Upper lobe of left lung (tissue), 6 donors: ENCODE measurements at regions not wholly inside any gene's neighbourhood (a gene's known extent, or its start where the extent isn't known, plus 50 kb on each side); places are given as distances from the start of the nearest gene placed in this dataset.
"Not testable (repeated sequence)": the region's sequence is repeated elsewhere in the genome, so short reads cannot be mapped to it uniquely, and the experiment has no call there.

Source experiments
- ATAC-seq, 2 donors: fragments of 200-7000 bp; cut with Tn5 transposase; one replicate each; pipeline ENCODE4 v1.9.1; 2022; ENCODE audit warnings: mild to moderate bottlenecking in 2 of 2, moderate library complexity in 2 of 2; ENCODE audit not compliant: low FRiP score in 2 of 2
- DNase-seq, 2 donors: peaks; one replicate each; pipeline ENCODE4 v3.0.0-alpha.2; 2019 to 2020
- H3K27ac ChIP-seq, 4 donors: fragments of 200-600 bp; sonication (generic); one replicate each; pipeline ENCODE4 v1.5.1; 2016 to 2019
- H3K27me3 ChIP-seq, 4 donors: fragments of 200-600 bp; sonication (generic); one replicate each; pipeline ENCODE4 v1.5.1; 2017 to 2019
- H3K36me3 ChIP-seq, 4 donors: fragments of 200-600 bp; sonication (generic); one replicate each; pipeline ENCODE4 v1.5.1; 2016 to 2019
- H3K4me1 ChIP-seq, 4 donors: fragments of 200-600 bp; sonication (generic); one replicate each; pipeline ENCODE4 v1.5.1; 2018 to 2019
- H3K4me3 ChIP-seq, 4 donors: fragments of 200-600 bp; sonication (generic); one replicate each; pipeline ENCODE4 v1.5.1; 2017 to 2019; ENCODE audit warnings: mild to moderate bottlenecking in 2 of 4, moderate library complexity in 1 of 4
- H3K9me3 ChIP-seq, 4 donors: fragments of 200-600 bp; sonication (generic); one replicate each; pipeline ENCODE4 v1.5.1; 2018 to 2019
- EP300 ChIP-seq, 4 donors: sonication (generic); formaldehyde crosslinking; IDR thresholded peaks; one replicate each; pipeline ENCODE4 v1.5.1; 2017; ENCODE audit warnings: antibody characterized with exemption in 4 of 4, control low read depth in 2 of 4
- POLR2A ChIP-seq, 4 donors: fragments of 450-650 bp; IDR thresholded peaks; one replicate each; pipeline ENCODE4 v1.5.1; 2016 to 2017; ENCODE audit warnings: antibody characterized with exemption in 4 of 4, mild to moderate bottlenecking in 2 of 4
- POLR2AphosphoS5 ChIP-seq, 2 donors: sonication (generic); formaldehyde crosslinking; IDR thresholded peaks; one replicate each; pipeline ENCODE4 v1.5.1; 2017; ENCODE audit warnings: antibody characterized with exemption in 2 of 2
- WGBS, 2 donors: methylation state at CpG; one replicate each; pipeline ENCODE4 v1.1.5; 2017 to 2018; 5-methylcytosine and 5-hydroxymethylcytosine counted together
- TF ChIP-seq, protein P1 (sequence below), 6 experiments: fragments of 450-650 bp in 4 of 6; fragments of 200-600 bp in 2 of 6; sonication (generic) in 2 of 6; IDR thresholded peaks; one replicate each; pipeline ENCODE4 v1.5.1; 2016 to 2019; ENCODE audit warnings: antibody characterized with exemption in 6 of 6
- donor health status: DM: no; HTN: no; CAD: no; lungs with moderate emphysema.
- donor health status: DM: no; HTN: yes; CAD: no; lungs with severe emphysema.

DNA sequence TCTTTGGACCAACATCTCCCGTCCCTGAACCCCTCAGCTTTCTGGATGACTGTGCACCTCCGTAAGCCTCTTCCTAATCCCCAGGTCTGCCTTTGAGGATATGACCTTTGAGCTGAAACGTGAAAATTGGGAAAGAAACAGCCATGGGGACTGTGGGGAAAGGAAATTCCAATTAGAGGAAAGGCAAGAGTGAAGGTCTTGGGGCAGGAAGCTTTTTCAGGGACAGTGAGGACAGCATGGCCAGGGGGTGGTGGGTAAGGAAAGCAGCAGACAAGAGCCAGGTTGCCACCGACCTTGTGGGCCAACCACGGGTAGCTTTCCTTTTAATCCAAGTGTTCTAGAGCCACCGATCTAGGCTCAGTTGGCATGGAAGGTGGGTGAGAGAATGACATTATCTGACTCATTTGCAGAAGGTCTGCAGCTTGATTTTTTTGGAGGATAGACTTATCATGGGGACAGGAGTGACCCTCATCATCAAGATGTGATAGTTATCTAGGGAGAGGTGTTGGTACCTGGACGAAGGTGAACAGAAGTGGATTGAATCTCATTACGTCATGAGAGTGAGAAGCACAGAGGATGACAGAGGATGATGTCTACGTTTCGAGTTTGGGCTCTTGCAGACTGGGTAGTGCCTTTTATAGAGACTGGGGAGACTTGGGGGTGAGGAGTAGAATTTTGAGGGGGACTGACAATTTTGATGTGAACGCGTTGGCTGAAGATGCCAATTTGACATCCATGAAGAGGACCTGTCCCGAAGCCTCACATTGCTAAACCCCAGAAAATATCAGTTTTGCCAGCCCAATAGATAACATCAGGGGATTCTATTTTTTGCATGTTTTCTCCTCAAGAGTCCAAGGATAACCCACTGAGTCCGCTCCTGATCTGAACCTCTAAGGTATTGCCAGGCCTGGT is 136.7 kb upstream of the PEG3 start:
- TF ChIP-seq POLR2AphosphoS5 (IDR thresholded peaks at IDR 0.05), result no peak
- TF ChIP-seq, protein P1, sequence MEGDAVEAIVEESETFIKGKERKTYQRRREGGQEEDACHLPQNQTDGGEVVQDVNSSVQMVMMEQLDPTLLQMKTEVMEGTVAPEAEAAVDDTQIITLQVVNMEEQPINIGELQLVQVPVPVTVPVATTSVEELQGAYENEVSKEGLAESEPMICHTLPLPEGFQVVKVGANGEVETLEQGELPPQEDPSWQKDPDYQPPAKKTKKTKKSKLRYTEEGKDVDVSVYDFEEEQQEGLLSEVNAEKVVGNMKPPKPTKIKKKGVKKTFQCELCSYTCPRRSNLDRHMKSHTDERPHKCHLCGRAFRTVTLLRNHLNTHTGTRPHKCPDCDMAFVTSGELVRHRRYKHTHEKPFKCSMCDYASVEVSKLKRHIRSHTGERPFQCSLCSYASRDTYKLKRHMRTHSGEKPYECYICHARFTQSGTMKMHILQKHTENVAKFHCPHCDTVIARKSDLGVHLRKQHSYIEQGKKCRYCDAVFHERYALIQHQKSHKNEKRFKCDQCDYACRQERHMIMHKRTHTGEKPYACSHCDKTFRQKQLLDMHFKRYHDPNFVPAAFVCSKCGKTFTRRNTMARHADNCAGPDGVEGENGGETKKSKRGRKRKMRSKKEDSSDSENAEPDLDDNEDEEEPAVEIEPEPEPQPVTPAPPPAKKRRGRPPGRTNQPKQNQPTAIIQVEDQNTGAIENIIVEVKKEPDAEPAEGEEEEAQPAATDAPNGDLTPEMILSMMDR (IDR thresholded peaks at IDR 0.05), result no peak
- H3K4me1 ChIP-seq, result no peaks in the 10 kb centered on the region
- no peak for DNase-seq
- no peaks in the 10 kb centered on the region for H3K36me3 ChIP-seq
- 83 to 87% methylated on average over 14 of the region's 14 CpGs for WGBS, 2 donors
- H3K9me3 ChIP-seq, result peaks cover 0 to 4% (median under 1%) of the 10 kb centered on the region in 4 donors
- H3K27me3 ChIP-seq, result no peaks in the 10 kb centered on the region
- H3K4me3 ChIP-seq, result no peak overlapping the region
- no peak overlapping the region for H3K27ac ChIP-seq
- ATAC-seq, result no peak

DNA sequence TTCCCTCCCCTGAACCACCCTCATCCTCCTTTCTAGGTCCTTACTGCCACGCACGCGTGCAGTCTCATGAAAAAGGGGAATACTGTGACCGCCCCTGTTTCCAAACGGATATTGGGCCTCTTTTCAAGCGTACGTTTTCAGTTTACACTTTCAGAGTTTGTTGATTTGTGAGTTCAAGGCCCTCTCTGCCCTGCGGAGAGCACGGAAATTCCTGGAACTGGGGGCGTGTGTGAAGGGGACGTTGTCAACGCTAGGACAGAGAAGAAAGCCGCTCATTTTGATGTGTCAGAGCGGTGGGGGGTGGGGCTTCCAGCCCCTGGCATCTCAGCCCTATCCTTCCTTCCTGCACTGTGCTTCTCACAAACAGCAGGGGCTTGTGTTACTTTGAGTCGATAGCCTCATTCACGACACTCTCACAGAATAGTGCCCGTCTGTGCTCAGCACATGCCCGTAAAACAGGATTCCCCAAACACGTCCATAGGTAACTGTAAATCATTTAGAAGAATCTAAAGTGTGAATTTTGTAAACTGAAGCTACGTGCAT is 137.6 kb upstream of the PEG3 start:
- no peak overlapping the region for H3K4me3 ChIP-seq
- DNase-seq (no peak), ATAC-seq (no peak)
- H3K36me3 ChIP-seq, result no peaks in the 10 kb centered on the region
- 33 to 38% methylated on average over 19 to 20 of the region's 20 CpGs for WGBS, 2 donors
- H3K27ac ChIP-seq, result no peak overlapping the region
- peaks cover 0 to 4% (median under 1%) of the 10 kb centered on the region in 4 donors for H3K9me3 ChIP-seq
- TF ChIP-seq POLR2A (IDR thresholded peaks at IDR 0.05) (no peak), EP300 (IDR thresholded peaks at IDR 0.05) (no peak), POLR2AphosphoS5 (IDR thresholded peaks at IDR 0.05) (no peak)
- TF ChIP-seq, protein P1 (IDR thresholded peaks at IDR 0.05), result no peak
- no peaks in the 10 kb centered on the region for H3K4me1 ChIP-seq
- no peaks in the 10 kb centered on the region for H3K27me3 ChIP-seq

DNA sequence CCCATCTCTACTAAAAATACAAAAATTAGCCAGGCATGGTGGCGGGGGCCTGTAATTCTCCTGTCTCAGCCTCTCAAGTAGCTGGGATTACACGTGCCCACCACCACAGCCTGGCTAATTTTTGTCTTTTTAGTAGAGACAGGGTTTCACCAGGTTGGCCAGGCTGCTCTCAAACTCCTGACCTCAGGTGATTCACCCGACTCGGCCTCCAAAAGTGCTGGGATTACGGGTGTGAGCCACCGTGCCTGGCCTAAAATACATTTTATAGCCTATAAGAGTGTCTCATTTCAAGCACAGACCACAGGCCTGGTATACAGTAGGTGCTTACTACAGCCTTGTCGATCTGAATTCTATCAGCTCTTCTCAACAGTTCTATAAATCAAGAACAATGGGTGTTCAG is 139.5 kb upstream of the USP29 start:
- H3K27me3 ChIP-seq, H3K4me1 ChIP-seq, H3K4me3 ChIP-seq, DNase-seq, H3K36me3 ChIP-seq, ATAC-seq, H3K27ac ChIP-seq: not testable (repeated sequence)
- WGBS, 2 donors, result 85 to 88% methylated on average over 7 of the region's 7 CpGs
- H3K9me3 ChIP-seq, result peaks cover 0 to 11% (median 6%) of the 10 kb centered on the region in 4 donors

DNA sequence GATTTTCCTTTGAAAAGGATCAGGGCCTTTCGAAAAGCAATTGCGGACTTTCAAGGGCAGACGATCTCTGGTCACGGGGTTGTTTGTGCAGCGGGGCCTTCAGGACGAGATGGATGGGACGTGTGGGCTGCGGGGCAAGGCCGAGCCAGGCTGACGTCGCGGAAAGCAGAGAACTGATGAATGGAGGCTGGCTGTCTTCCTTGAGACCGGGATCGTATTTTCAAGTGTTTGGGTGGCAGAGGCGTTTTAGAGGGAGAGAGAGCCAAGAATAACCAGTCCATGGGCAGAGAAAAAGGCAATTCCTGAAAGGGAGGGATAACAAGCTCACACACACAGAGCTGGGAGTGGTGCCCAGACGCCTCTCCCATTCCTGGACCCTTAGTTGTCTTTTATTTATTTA is 138.9 kb upstream of the USP29 start:
- H3K27ac ChIP-seq, result no peak overlapping the region
- H3K36me3 ChIP-seq, result no peaks in the 10 kb centered on the region
- ATAC-seq (no peak), DNase-seq (no peak)
- 51 to 65% methylated on average over 16 of the region's 16 CpGs for WGBS, 2 donors
- no peaks in the 10 kb centered on the region for H3K4me1 ChIP-seq
- TF ChIP-seq, protein P1 (IDR thresholded peaks at IDR 0.05), result no peak
- TF ChIP-seq POLR2AphosphoS5 (IDR thresholded peaks at IDR 0.05) (no peak), EP300 (IDR thresholded peaks at IDR 0.05) (no peak), POLR2A (IDR thresholded peaks at IDR 0.05) (no peak)
- H3K4me3 ChIP-seq, result no peak overlapping the region
- no peaks in the 10 kb centered on the region for H3K27me3 ChIP-seq
- H3K9me3 ChIP-seq, result peaks cover 0 to 11% (median 6%) of the 10 kb centered on the region in 4 donors

DNA sequence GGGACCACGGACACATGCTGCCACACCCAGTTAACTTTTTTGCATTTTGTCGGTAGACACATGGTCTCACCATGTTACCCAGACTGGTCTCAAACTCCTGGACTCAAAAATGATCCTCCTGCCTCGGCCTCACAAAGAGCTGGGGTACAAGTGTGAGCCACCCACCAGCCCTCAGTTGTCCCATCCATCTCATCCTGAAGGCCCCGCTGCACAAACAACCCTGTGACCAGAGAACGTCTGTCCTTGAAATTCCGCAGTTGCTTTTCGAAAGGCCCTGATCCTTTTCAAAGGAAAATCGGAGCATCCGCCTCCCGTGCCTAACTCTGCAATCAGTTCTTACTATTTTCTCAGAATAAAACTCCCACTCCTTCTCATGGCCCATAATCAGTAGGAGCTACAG is 138.3 kb upstream of the USP29 start:
- H3K27ac ChIP-seq, DNase-seq, H3K27me3 ChIP-seq, H3K4me3 ChIP-seq, H3K4me1 ChIP-seq, H3K36me3 ChIP-seq, ATAC-seq: not testable (repeated sequence)
- H3K9me3 ChIP-seq, result peaks cover 0 to 11% (median 6%) of the 10 kb centered on the region in 4 donors
- 83 to 84% methylated on average over 10 of the region's 10 CpGs for WGBS, 2 donors

DNA sequence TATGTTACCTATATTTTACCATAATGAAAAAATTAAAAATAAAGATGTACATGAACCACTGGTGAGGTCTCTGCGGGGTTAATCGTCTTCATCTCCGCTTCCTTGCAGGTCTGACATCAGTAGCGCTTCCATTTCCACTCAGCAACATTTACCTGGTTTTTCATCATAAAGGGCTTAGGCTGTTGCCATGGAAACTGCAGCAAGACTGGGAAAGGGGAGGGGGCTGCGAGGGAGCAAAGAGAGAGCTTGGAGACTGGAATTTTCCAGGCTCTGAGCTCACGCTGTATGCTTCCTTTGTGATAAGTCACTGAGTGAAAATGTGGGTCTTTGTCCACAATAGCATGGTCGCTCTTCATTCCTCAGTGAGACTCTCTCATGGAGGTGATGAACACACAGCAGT is 136.6 kb upstream of the USP29 start:
- no peaks in the 10 kb centered on the region for H3K27me3 ChIP-seq
- no peaks in the 10 kb centered on the region for H3K36me3 ChIP-seq
- no peak overlapping the region for H3K4me3 ChIP-seq
- H3K9me3 ChIP-seq, result peaks cover 0 to 13% (median 7%) of the 10 kb centered on the region in 4 donors
- DNase-seq (no peak), ATAC-seq (no peak)
- no peak overlapping the region for H3K27ac ChIP-seq
- 32 to 38% methylated on average over 7 of the region's 7 CpGs for WGBS, 2 donors
- TF ChIP-seq, protein P1 (IDR thresholded peaks at IDR 0.05), result no peak
- TF ChIP-seq EP300 (IDR thresholded peaks at IDR 0.05), result no peak
- no peak for TF ChIP-seq POLR2A (IDR thresholded peaks at IDR 0.05)
- no peak for TF ChIP-seq POLR2AphosphoS5 (IDR thresholded peaks at IDR 0.05)
- no peaks in the 10 kb centered on the region for H3K4me1 ChIP-seq
